Activated effector memory CD4-positive, alpha-beta T cell treated with anti-CD3 and anti-CD28 coated beads, Interleukin-2, amount 50 U/mL, for 16 hours (primary cell): ENCODE measurements at regions not wholly inside any gene's neighbourhood (a gene's known extent, or its start where the extent isn't known, plus 50 kb on each side); places are given as distances from the start of the nearest gene placed in this dataset.
"Not testable (repeated sequence)": the region's sequence is repeated elsewhere in the genome, so short reads cannot be mapped to it uniquely, and the experiment has no call there.

ENCODE experiments used
- DNase-seq: peaks from one replicate; pipeline ENCODE4 v3.0.0-alpha.2; 2020

DNA sequence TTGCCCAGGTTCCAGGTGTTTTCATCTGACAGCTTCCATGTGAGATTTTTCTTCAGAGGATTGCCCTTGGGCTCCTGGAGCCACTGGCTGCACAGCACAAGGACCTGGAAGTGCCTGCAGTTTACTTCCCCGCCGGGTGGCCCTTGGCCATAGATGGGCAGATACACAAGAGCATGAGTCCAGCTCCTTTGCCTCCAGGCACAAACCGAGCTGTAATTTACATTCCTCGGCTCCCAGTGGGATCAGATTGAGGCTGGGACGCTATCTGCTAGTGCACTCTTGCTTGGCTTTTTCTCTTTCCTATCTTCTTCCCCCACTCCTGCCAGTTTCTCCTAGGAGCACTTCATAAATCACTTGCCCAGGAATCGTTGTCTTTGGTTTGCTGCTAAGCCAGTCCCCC lies 85.4 kb upstream of the RALY start:
- DNase-seq, result no peak

DNA sequence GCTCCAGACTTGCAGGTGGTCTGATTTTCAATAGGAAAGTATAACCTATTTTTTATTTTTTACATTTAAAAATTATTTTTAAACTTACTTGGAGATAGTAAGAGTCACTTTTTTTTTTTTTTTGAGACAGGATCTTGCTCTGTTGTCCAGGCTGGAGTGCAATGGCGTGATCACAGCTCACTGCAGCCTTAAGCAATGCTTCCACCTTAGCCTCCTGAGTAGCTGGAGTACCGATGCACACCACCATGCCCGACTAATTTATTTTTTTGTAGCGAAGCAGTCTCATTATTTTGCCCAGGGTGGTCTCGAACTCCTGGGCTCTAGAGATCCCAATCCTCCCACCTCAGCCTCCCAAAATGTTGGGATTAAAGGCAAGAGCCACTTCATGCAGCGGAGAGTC lies 84.8 kb upstream of the RALY start:
- no peak for DNase-seq

DNA sequence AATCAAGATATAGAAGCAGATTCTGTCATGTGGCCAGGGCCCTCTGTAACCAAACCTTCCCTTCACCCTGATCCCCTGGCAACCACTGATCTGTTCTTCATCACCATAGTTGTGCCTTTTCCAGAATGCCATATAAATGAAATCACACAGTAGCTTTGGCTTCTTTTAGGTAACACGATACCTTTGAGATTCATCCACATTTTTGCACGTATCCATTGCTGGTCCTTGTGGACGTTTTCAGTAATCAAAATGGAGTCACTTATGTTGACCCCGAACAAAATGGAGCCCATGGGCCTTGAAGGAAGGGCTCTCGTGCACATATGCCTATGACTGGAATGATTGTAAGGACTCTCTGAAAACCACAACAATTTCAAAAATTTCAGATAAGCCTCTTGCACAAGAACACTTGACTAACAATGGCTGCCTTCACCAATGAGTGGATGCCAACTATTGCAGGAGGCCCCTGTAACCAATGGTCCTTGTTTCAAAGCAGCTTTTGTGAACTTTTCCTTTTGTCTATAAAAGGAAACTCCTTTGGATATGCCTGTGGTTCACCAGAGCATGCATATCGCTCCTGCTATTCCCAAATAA lies 84.3 kb upstream of the RALY start:
- DNase-seq, result no peak

DNA sequence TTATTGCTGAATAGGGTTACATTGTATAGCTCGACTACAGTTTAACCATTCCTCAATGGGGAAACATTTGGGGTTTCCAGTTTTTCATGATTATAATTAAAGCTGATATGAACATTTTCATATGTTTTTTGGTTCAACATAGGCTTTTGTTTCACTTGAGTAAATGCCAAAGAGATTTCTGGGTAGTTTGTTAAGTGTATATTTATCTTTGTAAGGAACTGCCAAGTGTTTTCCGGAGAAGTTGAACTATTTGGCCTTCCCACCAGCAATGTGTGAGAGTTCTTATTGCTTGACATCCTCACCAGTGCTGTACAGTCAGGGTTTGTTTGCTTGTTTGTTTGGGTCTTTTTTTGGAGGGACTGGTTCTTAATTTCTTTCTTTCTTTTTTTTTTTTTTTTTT lies 83.7 kb upstream of the RALY start:
- no peak for DNase-seq

DNA sequence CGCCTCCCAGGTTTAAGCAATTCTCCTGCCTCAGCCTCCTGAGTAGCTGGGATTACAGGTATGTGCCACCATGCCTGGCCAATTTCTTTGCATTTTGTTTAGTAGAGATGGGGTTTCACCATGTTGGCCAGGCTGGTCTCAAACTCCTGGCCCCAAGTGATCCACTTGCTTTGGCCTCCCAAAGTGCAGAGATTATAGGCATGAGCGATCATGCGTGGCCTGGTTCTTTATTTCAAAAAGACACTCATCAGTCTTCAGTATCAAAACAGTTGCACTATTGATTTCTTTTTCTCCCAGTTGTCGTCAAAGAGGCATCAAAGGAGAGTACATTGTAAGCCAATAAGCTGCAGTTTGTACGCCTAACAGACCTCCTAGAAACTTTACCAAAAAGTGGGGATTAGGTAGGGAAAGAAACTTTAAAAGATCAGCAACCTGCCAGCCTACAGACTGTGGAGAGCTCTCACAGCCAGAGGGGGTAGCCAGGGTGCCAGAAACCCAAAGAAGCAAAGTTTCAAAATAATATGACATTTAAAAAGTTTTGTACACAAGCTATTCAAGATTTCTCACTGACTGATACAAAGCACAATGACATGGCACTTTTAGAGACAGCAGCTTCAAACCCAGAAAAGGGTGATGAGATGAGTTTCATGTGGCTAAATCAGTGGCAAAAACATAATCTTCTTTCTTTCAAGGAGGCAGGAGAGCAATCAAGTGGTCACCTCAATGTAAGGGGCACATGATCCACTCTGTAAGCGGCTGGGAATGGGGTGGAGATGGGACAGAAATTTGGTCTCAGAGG lies 83.0 kb upstream of the RALY start:
- no peak for DNase-seq

DNA sequence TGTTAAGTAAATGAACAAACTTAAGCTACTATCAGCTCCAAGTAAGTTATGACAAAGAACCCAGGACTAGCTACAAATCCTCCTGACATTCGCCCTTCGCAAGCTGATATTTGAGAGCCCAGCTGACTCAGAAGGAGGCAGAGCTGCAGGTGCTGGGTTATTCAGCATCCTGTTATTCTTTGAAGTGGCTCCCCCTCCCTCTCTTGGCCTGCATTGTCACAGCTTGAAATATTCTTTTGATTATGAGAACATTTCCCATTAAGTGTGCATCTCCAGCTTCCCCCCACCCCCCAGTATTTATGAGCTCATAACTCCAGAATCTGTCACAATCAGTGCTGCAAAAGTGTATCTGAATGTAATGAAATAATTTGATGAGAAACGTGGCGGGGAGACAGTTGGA lies 78.8 kb upstream of the RALY start:
- peak; percentile 64 for DNase-seq

DNA sequence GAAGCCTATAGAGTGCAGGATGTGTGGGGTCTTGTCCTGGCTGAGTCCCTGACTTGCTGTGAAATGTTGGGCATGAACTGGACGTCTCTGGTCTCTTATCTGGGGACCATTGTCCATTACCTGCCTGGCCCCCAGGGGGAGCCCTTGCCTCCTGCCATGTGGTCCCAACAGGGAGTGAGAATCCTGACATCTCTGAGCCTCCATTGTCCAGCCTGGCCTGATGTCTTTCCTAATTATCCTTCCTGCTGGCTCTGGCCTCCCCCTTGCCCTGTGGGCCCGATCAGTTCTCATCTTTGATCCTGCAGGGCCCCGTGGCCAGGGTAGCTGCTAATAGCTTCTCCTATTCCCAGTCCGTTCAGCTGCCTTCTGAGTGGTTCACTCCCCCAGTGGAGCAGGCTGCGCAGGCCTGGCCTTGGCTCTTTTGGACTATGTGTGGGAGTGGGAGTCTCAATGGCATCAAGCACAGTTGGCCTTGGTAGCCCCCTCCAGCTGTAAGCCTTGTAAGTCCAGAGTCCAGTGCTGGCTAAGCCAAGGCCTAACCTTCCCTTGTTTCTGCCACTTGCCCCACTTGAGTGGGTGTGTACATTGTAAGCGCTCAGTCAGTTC lies 77.9 kb upstream of the RALY start:
- DNase-seq, result peak; percentile 86

DNA sequence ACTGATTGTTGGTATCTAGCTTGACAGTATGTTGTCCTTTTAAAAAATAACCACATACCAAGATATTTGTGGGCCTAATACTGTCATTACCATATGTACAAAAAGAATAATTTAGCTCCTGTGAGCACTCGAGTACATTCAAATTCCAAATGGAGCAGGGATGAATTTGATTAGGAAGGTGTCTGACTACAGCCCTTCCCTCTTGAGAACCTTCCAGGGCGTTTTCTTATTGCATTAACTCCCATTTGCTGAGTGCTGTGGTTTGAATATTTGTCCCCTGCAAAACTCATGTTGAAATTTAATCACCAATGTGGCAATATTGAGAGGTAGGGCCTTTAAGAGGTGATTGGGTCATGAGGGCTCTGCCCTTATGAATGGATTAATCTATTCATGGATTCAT lies 76.9 kb upstream of the RALY start:
- DNase-seq, result no peak

DNA sequence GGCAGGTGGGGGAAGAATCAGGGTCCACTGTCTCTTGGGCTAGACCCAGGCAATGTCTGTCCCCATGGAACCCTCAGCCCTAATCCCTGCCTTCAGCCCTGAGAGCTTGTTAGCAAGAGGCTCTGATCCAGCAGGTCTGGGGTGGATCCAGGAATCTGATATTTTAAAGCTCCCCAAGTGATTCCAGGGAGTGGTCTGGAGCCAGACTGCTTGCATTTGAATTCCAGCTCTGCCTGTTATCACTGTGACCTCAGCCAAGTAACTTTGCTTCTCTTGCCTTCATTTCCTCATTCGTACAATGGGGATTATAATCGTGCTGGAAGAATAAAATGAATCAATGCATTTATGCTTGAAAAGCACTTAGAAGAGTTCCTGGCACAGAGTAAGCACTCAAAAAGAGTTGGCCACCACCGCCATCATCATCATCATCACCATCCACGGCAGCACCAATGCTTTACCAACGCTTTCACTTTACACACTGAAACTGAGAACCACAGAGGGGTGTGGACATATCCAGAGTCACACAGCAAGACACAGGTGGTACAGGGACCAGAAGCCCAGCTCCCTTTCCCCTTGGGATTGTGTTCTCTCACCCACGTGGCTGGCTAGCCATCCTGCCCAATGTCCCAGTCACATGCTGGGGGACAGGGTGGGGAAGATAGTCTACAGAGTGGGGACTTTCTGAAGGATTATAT lies 75.7 kb upstream of the RALY start:
- no peak for DNase-seq

DNA sequence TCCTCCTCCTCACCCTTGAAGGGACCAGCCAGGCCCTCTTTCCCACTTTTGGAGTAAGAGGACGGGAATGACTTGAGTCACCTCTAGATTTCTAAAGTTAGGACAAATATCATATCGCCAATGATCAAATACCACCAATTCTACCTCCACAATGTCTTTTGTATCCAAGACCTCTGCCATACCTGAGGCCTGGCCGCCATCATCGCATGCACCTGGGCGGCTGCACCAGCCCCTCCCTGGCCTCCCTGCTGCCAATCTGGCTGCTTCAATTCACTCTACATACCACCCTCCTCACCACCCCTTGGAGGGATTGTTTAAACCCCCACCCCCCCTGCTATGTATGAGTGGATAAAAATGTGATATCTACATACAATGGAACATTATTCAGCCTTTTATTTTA lies 75.0 kb upstream of the RALY start:
- no peak for DNase-seq

DNA sequence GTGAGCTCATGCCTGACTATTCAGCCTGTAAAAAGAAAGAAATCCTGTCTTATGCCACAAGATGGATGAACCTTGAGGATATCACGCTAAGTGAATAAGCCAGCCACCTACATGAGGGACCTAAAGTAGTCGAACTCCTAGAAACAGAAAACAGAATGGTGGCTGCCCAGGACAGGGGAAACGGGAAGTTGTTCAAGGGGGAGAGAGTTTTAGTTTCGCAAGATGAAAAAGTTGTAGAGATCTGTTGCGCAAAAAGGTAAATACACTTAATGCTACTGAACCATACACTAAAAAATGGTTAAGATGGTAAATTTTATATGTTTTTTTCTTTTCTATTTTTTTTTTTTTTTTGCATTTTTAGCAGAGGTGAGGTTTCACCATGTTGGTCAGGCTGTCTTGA lies 74.1 kb upstream of the RALY start:
- DNase-seq, result no peak

DNA sequence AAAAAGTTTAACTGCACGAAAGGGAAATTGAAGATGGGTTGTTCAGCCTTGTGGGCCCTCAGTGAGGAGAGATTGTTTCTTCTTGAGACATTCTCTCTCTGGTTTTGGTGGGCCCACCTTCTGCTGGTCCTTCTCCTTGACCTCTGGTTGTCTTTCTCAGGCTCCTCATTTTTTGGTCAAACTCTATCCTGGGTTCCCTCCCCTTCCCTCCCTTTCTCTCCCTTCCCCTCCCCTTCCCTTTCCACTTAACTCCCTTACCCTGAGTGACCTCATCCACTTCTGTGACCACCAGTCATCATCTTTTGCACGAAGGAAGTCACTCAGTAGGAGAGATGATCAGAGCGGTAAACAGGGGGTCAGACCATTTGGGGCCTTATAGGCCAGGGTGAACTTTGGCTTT lies 71.5 kb upstream of the RALY start:
- DNase-seq, result no peak

DNA sequence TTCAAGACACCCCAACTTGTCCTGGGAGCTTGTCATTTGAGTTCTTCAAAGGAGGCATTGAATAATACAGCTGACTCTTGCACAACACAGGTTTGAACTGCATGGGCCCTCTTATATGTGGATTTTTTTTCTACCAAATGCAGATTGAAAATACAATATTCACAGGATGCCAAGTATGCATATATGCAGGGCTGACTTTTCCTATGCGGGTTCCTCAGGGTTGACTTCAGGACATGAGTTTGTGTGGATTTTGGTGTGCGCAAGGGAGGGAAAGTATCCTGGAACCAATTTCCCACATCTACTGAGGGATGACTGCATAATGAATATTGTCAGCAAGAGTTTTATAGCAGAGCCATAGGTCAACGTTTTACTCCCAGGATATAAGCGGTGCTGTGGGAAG lies 70.0 kb upstream of the RALY start:
- no peak for DNase-seq

DNA sequence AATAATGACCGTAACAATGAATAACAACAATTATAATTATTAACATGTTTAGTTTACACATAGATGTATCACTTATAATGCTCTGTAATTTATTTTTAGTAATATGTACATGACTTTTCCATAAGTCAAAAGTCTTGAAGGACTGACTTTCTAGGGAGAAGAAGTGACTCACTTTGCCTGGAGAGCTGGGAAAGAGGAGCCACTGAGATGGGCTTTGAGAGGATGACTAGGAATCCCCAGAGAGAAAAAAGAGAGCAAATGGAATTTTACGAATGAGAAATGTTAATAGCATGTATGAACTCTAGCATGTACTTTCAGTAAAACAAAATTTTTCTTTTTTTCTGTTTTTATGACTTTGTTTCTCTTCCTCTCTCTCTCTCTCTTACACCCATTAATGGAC lies 67.8 kb upstream of the RALY start:
- DNase-seq, result no peak

DNA sequence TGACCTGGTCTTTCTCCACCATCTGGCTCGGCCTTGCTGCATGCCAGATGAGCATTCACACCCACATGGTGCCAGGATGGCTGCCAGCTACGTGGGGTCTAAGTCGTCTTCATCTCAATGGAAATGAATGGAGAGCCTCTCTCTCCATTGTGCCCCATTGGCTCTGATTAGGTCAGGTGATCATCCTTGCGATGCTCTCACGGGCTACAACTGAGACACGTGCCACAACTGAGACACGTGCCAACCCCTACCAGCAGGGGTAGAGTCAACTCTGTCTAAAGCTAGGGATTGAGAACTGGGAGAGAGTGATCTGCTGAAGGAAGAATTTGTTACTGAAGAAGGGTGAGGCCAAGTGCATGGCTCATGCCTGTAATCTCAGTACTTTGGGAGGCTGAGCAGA lies 67.3 kb upstream of the RALY start:
- DNase-seq, result no peak

DNA sequence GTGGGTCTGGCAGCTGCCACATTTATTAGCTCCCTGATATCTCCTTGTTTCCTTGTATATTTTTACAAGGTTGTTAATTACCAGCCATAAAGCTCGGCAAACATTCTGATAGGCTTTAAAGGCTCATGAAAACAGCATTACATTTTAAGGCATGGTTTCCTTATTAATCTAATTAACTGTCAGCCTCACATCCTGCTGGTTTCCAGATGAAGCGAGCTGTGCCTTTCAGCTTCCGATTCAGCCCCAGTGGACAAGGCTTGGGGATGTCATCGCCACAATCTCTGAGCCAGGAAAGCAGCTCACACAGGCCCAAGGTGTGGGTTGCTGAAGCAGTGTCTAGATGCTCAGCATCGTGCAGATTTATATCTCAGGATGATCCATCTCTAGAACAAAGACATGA lies 66.0 kb upstream of the RALY start:
- DNase-seq, result no peak

DNA sequence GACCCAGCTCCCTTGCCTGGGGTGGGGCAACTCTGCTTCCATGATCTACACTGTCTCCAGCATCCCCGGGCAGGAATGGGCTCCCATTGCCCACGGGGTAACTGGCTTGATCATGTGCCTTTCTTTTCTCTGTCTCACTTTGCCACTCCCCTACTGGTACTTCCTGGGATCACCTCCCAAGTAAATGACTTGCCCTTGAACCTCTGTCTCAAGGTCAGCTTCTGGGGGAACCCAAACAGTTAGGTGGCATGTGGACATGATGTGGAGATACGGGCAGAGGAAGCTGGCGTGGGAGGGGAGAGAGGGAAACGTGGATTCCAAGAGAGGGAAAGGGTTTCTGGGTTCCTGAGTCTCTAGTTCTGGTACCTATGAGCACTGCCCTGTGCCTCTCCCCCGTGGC lies 63.8 kb upstream of the RALY start:
- DNase-seq, result no peak

DNA sequence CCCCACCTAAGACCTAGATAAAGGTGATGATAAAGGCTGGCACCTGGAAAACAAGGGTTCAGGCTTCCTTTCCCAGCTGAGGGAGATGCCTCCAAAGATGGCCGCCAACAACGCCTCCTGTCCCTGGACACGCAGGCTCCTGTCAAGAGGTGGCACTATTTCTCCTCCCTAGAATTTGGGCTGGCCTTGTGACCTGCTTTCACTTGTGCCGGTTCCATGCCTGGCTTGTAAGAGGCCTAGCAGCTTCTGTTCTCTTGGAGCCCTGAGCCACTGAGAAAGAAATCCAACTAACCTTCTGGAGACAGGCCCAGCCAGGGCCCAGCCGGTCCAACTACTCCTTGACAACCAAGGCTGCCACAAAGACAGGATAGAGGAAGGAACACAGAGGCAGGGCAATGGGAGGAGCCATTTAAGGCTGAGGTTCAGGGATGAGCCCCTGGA lies 60.2 kb upstream of the RALY start:
- peak; percentile 79 for DNase-seq

DNA sequence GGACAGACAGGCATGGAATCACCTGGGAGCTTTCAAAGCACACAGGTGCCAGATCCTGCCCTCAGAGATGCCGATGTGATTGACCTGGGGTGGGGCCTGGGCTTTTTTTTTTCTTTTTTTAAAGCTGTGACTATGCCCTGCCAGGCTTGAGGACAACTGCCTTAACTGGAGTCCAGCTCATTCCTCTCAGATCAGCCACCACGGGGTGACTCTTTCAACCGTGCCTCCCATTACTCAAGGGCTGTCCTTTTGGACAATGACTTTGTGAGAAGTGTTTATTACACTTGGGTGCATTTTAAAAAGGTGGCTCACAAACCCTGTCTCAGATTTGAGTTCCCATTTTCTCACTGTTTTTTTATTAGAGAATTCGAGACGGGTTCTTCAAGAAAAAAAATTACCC lies 57.1 kb upstream of the RALY start:
- no peak for DNase-seq

DNA sequence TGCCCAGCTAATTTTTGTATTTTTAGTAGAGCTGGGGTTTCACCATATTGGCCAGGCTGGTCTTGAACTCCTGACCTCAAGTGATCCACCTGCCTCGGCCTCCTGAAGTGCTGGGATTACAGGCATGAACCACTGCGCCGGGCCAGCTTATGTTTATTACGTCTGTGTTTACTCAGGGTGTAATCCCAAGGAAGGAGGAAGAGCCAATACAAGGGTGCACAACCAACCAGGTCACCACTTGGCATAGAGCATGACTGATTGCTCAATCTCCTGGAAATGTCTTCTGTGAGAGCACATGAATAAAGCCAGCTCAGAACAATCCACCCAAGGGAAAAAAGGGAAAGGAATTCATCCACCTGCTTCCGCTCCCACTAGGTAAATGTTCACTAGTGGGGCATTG lies 54.7 kb upstream of the RALY start:
- not testable (repeated sequence) for DNase-seq

DNA sequence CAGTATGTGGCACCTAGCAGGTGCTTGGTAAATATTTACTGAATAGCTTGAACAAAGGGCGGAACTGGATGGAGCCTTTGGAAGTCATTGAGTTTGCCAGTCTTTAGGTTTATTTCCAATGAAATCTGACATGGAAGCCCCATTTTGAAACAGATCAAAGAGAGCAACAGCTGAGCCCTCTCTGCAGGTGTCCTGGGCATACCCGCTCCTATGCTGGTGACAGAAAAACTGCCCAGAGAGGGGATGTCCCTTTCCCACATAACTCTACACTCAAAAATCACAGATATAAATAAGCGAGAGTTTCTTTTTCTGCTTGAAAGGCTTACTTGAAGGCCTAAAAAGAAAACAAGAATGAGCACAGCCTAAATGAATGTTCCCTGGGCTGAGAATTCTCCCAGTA lies 53.0 kb upstream of the RALY start:
- DNase-seq, result no peak
